Osteoblast (primary cell): ENCODE measurements at regions not wholly inside any gene's neighbourhood (a gene's known extent, or its start where the extent isn't known, plus 50 kb on each side); places are given as distances from the start of the nearest gene placed in this dataset.

Experiments
- DNase-seq: peaks from one replicate; pipeline ENCODE4 v3.0.0; 2011; ENCODE audit warnings: low spot score, mixed read lengths; ENCODE audit not compliant: insufficient read length; ENCODE audit errors: missing footprints
- H2AFZ ChIP-seq: 2 replicates; pipeline ENCODE4 v1.6.0; 2011; ENCODE audit warnings: mild to moderate bottlenecking, low read length
- H3K27ac ChIP-seq: 2 replicates; pipeline ENCODE4 v1.5.1; 2011; ENCODE audit warnings: mild to moderate bottlenecking, low read depth, low read length, moderate library complexity
- H3K27me3 ChIP-seq: 2 replicates; pipeline ENCODE4 v1.6.0; 2012; ENCODE audit warnings: mild to moderate bottlenecking, control low read depth, inconsistent platforms, low read length, moderate library complexity; ENCODE audit not compliant: insufficient read depth
- H3K36me3 ChIP-seq: 2 replicates; pipeline ENCODE4 v1.5.1; 2011; ENCODE audit warnings: mild to moderate bottlenecking, low read length, control low read depth, moderate library complexity; ENCODE audit not compliant: insufficient read depth
- H3K4me1 ChIP-seq: 2 replicates; pipeline ENCODE4 v1.5.1; 2011; ENCODE audit warnings: mild to moderate bottlenecking, low read length, control low read depth, moderate library complexity; ENCODE audit not compliant: insufficient read depth
- H3K4me2 ChIP-seq: 2 replicates; pipeline ENCODE4 v1.6.0; 2011; ENCODE audit warnings: mild to moderate bottlenecking, low read length; ENCODE audit not compliant: insufficient read depth
- H3K4me3 ChIP-seq: fragments of 200-600 bp; sonication (generic); 3 replicates; pipeline ENCODE4 v1.5.1; 2012; ENCODE audit warnings: mild to moderate bottlenecking, low read length, inconsistent platforms; ENCODE audit not compliant: insufficient read depth
- H3K79me2 ChIP-seq: 2 replicates; pipeline ENCODE4 v1.6.0; 2012; ENCODE audit warnings: mild to moderate bottlenecking, low read length, control low read depth, inconsistent platforms; ENCODE audit not compliant: insufficient read depth
- H3K9me3 ChIP-seq: 2 replicates; pipeline ENCODE4 v1.5.1; 2011; ENCODE audit warnings: low read depth, low read length, control low read depth
- H4K20me1 ChIP-seq: 2 replicates; pipeline ENCODE4 v1.6.0; 2012; ENCODE audit warnings: mild to moderate bottlenecking, low read length, control low read depth; ENCODE audit not compliant: insufficient read depth
- CTCF ChIP-seq: IDR thresholded peaks from 2 replicates; pipeline ENCODE4 v1.5.1; 2011; ENCODE audit warnings: mild to moderate bottlenecking, low read depth, low read length, moderate library complexity; ENCODE audit errors: extremely low read depth

DNA sequence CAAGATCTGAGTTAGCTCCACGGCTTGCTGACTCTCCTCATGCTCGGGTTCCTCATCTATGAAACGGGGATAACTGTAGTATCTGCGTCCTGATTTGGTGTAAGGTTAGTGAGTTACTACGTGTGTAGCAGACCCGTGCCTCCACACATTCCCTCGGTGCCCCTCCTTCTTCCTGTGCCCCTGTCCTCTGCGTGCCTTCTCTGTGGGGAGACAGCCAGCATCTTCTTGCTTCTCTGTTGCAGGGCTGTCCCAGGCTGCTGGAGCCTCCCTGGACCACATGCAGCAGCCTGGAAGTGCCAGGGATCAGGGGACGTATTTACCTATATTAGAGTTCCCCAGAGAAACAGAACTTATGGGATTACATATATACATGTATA lies 93.1 kb upstream of the PRNP start:
- no peak for TF ChIP-seq CTCF
- H3K4me3 ChIP-seq = no peak overlapping the region
- H3K4me2 ChIP-seq = no peak overlapping the region
- H3K36me3 ChIP-seq = no peaks in the 10 kb centered on the region
- peak overlapping the region; percentile 56 for H2AFZ ChIP-seq
- H3K9me3 ChIP-seq = no peaks in the 10 kb centered on the region
- H4K20me1 ChIP-seq = no peaks in the 10 kb centered on the region
- peaks cover 12% of the 10 kb centered on the region for H3K27me3 ChIP-seq
- H3K79me2 ChIP-seq = no peaks in the 10 kb centered on the region
- no peak overlapping the region for H3K27ac ChIP-seq
- peaks cover 6% of the 10 kb centered on the region for H3K4me1 ChIP-seq
- DNase-seq = no peak

- peaks cover 6% of the 10 kb centered on the region for H3K4me1 ChIP-seq
- peak overlapping the region; percentile 84 for H3K4me2 ChIP-seq
- H3K27me3 ChIP-seq = peaks cover 12% of the 10 kb centered on the region
- peak; percentile 89 for DNase-seq
- TF ChIP-seq CTCF = peak; percentile 73
- H3K79me2 ChIP-seq = no peaks in the 10 kb centered on the region
- peak overlapping the region; percentile 80 for H2AFZ ChIP-seq
- H3K4me3 ChIP-seq = peak overlapping the region; percentile 70
- H4K20me1 ChIP-seq = no peaks in the 10 kb centered on the region
- H3K27ac ChIP-seq = peak overlapping the region; percentile 33
- no peaks in the 10 kb centered on the region for H3K36me3 ChIP-seq
- H3K9me3 ChIP-seq = no peaks in the 10 kb centered on the region
These were observed 93.7 kb upstream of the PRNP start for GRCh38 chr20:4592316-4593148.

GRCh38 chr20:4591975-4592315 lies 94.3 kb upstream of the PRNP start:
- Histone ChIP-seq H3K4me2 (peak overlapping the region; percentile 84), H3K4me3 (peak overlapping the region; percentile 70), H2AFZ (peak overlapping the region; percentile 80)

More at GRCh38 chr20:4591975-4592315, 94.3 kb upstream of the PRNP start:
- no peaks in the 10 kb centered on the region for H4K20me1 ChIP-seq
- H3K9me3 ChIP-seq = no peaks in the 10 kb centered on the region
- H3K36me3 ChIP-seq = no peaks in the 10 kb centered on the region
- peak; percentile 65 for DNase-seq
- H3K27ac ChIP-seq = no peak overlapping the region
- no peak for TF ChIP-seq CTCF
- peaks cover 12% of the 10 kb centered on the region for H3K27me3 ChIP-seq
- peaks cover 6% of the 10 kb centered on the region for H3K4me1 ChIP-seq
- H3K79me2 ChIP-seq = no peaks in the 10 kb centered on the region
